Lower lobe of right lung (tissue), 2 donors: ENCODE measurements at regions not wholly inside any gene's neighbourhood (a gene's known extent, or its start where the extent isn't known, plus 50 kb on each side); places are given as distances from the start of the nearest gene placed in this dataset.
A peak's percentile ranks its signal among the peaks of the same experiment; 100 is the strongest.

Experiments used
- ATAC-seq, 2 donors: fragments of 200-7000 bp; cut with Tn5 transposase; one replicate each; pipeline ENCODE4 v1.9.1; 2020 to 2022; ENCODE audit warnings: mild to moderate bottlenecking in 2 of 2, moderate library complexity in 2 of 2
- DNase-seq: peaks from one replicate; pipeline ENCODE4 v3.0.0-alpha.2; 2020
- H3K27ac ChIP-seq: fragments of 200-600 bp; one replicate; pipeline ENCODE4 v1.8.0; 2022
- H3K27me3 ChIP-seq: fragments of 200-600 bp; one replicate; pipeline ENCODE4 v1.8.0; 2022; ENCODE audit warnings: low read depth
- H3K36me3 ChIP-seq: fragments of 200-600 bp; one replicate; pipeline ENCODE4 v1.8.0; 2022; ENCODE audit warnings: mild to moderate bottlenecking
- H3K4me1 ChIP-seq: fragments of 200-600 bp; one replicate; pipeline ENCODE4 v1.8.0; 2022
- H3K4me3 ChIP-seq: fragments of 200-600 bp; one replicate; pipeline ENCODE4 v1.8.0; 2022; ENCODE audit warnings: mild to moderate bottlenecking
- H3K9me3 ChIP-seq: fragments of 200-600 bp; one replicate; pipeline ENCODE4 v1.8.0; 2022
- intact Hi-C: fragments of 100-400 bp; cut with DNase I; formaldehyde crosslinking; loops from one replicate; pipeline ENCODE4 v1.11.0; 2022
- TF ChIP-seq, protein P1 (sequence below): fragments of 200-600 bp; IDR thresholded peaks from one replicate; pipeline ENCODE4 v1.8.0; 2022; ENCODE audit warnings: antibody characterized with exemption, mild to moderate bottlenecking
- donor health status: DM: no; HTN: yes; CAD: no; lungs with severe emphysema.

DNA sequence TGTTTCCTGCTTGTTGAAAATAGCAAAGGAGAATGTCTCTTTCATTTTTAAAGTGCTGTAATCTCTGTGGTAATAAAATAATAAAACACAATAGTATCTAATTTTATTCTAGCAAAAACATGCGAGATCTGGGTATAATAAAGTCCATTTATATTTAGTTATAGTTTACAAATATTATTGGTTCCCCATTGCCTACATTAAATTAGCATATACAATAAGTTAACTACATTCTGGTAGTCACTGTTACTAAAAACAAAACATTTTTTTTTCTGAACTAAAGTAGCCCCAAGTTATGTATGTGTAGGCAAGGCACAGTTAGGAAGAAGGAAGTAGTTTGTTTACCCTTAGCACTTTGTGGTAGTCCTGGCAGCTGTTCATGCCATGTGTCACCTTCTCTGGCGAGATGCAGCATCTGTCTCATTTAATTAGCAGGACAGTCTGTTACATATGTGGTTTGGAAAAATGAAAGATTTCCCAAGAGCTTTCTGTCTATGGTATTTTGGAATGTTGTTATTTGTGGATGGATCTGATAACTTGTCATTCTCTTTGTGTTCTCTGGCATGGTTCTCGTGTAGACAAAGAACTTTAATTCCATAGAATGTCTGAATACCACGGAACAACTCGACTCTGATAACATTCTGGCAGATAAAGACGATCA is 231.3 kb upstream of the PITX2 start:
- DNase-seq (no peak), ATAC-seq (peak in 1 of 2 donors; percentile 29)
- no peak overlapping the region for H3K27ac ChIP-seq

DNA sequence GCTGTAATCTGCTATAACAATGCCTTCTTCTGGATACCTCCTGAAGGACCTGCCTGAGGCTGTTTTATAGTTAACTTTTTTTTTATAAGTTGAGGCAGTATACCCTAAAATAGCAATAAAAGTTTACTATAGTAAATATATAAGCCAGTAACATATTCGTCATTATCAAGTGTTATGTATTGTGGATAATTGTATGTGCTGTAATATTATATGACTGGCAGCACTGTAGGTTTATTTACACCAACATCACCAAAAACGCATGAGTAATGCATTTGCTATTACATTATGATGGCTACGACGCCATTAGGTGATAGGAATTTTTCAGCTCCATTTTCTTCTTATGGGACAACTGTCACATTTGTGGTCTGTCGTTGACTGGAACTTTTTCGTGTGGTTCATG is 237.2 kb upstream of the PITX2 start:
- DNase-seq (no peak), ATAC-seq (no peak)
- TF ChIP-seq, protein P1, sequence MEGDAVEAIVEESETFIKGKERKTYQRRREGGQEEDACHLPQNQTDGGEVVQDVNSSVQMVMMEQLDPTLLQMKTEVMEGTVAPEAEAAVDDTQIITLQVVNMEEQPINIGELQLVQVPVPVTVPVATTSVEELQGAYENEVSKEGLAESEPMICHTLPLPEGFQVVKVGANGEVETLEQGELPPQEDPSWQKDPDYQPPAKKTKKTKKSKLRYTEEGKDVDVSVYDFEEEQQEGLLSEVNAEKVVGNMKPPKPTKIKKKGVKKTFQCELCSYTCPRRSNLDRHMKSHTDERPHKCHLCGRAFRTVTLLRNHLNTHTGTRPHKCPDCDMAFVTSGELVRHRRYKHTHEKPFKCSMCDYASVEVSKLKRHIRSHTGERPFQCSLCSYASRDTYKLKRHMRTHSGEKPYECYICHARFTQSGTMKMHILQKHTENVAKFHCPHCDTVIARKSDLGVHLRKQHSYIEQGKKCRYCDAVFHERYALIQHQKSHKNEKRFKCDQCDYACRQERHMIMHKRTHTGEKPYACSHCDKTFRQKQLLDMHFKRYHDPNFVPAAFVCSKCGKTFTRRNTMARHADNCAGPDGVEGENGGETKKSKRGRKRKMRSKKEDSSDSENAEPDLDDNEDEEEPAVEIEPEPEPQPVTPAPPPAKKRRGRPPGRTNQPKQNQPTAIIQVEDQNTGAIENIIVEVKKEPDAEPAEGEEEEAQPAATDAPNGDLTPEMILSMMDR = no peak
- Histone ChIP-seq H3K27me3 (no peaks in the 10 kb centered on the region), H3K27ac (no peak overlapping the region), H3K4me3 (no peak overlapping the region), H3K4me1 (no peaks in the 10 kb centered on the region), H3K9me3 (no peaks in the 10 kb centered on the region), H3K36me3 (no peaks in the 10 kb centered on the region)
- intact Hi-C loops = no loop called here

More for the DNA sequence above, 231.3 kb upstream of the PITX2 start:
- no peak overlapping the region for H3K4me3 ChIP-seq
- H3K27me3 ChIP-seq = no peaks in the 10 kb centered on the region
- intact Hi-C loops = no loop called here
- TF ChIP-seq, protein P1 = no peak
- H3K4me1 ChIP-seq = no peaks in the 10 kb centered on the region
- H3K36me3 ChIP-seq = no peaks in the 10 kb centered on the region
- no peaks in the 10 kb centered on the region for H3K9me3 ChIP-seq

DNA sequence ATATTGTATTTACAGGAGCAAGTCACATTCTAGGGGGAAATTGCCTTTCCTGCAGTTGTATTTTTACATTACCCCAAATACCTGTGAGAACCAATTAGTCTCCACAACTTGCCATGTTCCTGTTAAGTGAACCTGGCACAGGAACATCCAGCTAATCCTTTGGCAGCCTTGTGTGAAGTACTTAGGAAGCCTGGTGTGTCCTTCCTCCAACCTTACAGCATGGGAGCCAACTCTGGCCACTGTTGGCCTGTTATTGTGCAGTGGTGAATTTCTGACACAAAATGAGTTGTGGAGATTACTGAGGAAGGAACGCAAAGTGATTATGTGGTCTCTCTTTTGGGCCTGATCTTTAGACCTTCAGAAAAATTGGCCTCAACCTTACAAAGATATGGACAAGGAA is 238.0 kb upstream of the PITX2 start:
- ATAC-seq (no peak), DNase-seq (no peak)
- intact Hi-C loops = no loop called here
- Histone ChIP-seq H3K27ac (no peak overlapping the region), H3K27me3 (no peaks in the 10 kb centered on the region), H3K9me3 (no peaks in the 10 kb centered on the region), H3K36me3 (no peaks in the 10 kb centered on the region), H3K4me3 (no peak overlapping the region), H3K4me1 (no peaks in the 10 kb centered on the region)
- TF ChIP-seq, protein P1 = no peak

DNA sequence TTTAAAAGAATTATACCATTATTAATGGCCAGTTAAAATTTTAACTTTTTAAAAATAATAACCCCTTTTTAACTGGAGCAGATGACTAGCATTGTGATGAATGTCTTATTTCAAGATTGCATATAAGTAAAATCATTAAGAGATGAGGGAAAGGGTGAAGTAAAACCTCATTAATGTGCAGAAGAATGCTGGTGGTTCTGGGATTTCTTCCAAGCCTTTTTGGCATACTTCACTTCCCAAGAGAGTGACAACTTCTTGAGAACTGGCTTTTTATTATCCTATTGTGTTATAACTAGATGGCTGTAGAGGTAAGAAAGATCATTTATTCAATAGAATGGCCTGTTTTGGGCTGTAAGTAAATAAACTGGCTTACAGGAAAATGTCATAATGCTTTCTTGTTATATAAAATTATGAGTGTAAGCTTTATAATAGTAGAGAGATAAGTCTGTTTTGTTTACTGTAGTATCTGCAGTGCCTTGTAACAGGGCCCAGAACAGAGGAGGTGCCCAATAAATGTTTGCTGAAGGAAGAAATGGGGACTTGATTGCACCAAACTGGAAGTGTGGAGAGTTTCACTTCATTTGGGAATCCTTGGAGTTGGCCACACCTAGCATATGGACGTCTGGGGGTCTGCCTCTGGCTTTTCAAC is 242.9 kb upstream of the PITX2 start:
- Histone ChIP-seq H3K27me3 (no peaks in the 10 kb centered on the region), H3K27ac (no peak overlapping the region), H3K36me3 (no peaks in the 10 kb centered on the region), H3K9me3 (no peaks in the 10 kb centered on the region), H3K4me3 (no peak overlapping the region), H3K4me1 (peaks cover 7% of the 10 kb centered on the region)
- intact Hi-C loops = no loop called here
- DNase-seq (no peak), ATAC-seq (no peak)
- TF ChIP-seq, protein P1 = no peak

DNA sequence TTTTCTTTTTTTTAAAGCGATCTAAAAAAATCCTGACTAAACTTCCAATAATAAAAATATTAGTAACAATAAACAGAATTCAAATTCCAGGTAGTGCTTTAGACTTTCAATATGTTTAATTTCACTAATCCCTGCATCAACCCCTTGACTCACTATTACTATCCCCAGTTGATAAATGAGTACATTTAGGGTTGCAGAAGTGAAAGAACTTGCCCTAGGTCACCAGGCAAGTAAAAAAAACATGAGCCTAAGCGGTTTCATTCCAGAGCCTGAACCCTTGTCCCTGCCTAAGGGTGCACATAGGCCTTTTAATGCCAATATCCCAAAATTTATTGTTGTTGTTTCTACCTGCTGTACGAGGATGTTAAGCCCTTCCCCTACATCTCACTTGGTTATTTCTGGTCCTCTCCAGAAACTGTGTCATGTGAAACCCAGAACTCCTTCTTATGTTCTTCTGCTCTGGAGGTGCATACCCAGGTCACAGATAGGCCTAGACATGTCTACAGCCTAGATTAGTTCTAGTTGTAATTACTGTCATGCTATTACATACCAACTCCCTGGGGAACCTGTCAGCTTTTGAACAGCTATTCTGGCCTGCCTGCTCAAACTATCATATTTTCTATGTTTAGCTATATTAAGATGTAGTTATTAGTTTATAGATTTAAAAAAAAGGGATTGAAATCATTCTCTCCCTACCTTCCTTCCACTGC is 244.5 kb upstream of the PITX2 start:
- DNase-seq (no peak), ATAC-seq (no peak)
- H3K9me3 ChIP-seq = no peaks in the 10 kb centered on the region
- H3K27me3 ChIP-seq = no peaks in the 10 kb centered on the region
- no peak overlapping the region for H3K27ac ChIP-seq
- H3K4me3 ChIP-seq = no peak overlapping the region
- peaks cover 7% of the 10 kb centered on the region for H3K4me1 ChIP-seq
- intact Hi-C loops = no loop called here
- H3K36me3 ChIP-seq = no peaks in the 10 kb centered on the region
- TF ChIP-seq, protein P1 = no peak
